ENCODE measurements at regions not wholly inside any gene's neighbourhood (a gene's known extent, or its start where the extent isn't known, plus 50 kb on each side); places are given as distances from the start of the nearest gene placed in this dataset.

DNA sequence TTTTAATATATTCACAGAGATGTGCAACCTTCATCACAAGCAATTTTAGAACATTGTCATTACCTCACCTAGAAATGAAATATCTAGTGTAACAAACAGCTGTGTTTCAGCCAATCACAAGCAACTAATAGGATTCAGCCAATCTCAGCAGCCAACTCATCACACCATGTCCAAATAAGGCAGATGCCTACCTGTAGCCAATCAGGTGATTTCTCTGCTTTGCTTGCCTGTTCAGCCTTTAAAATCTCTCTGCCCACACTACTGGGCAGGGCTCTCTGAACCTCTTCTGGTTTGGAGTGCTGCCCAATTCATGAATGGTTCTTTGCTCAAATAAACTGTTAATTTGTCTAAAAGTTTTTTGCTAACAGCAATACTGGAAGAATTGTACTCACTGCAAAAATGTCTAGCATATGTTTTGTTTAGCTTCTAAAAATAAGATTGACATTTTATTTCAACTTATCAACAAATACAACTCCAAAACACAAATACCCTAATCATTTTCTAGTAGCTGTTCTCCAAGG, 52.4 kb upstream of the IGFBP7 start:
- no peak for TF ChIP-seq POLR2AphosphoS5 (IDR thresholded peaks at IDR 0.05; ENCODE audit: low read depth, low read length)
- TF ChIP-seq, protein P1, sequence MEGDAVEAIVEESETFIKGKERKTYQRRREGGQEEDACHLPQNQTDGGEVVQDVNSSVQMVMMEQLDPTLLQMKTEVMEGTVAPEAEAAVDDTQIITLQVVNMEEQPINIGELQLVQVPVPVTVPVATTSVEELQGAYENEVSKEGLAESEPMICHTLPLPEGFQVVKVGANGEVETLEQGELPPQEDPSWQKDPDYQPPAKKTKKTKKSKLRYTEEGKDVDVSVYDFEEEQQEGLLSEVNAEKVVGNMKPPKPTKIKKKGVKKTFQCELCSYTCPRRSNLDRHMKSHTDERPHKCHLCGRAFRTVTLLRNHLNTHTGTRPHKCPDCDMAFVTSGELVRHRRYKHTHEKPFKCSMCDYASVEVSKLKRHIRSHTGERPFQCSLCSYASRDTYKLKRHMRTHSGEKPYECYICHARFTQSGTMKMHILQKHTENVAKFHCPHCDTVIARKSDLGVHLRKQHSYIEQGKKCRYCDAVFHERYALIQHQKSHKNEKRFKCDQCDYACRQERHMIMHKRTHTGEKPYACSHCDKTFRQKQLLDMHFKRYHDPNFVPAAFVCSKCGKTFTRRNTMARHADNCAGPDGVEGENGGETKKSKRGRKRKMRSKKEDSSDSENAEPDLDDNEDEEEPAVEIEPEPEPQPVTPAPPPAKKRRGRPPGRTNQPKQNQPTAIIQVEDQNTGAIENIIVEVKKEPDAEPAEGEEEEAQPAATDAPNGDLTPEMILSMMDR (IDR thresholded peaks at IDR 0.05) = no peak
- TF ChIP-seq, protein P2, sequence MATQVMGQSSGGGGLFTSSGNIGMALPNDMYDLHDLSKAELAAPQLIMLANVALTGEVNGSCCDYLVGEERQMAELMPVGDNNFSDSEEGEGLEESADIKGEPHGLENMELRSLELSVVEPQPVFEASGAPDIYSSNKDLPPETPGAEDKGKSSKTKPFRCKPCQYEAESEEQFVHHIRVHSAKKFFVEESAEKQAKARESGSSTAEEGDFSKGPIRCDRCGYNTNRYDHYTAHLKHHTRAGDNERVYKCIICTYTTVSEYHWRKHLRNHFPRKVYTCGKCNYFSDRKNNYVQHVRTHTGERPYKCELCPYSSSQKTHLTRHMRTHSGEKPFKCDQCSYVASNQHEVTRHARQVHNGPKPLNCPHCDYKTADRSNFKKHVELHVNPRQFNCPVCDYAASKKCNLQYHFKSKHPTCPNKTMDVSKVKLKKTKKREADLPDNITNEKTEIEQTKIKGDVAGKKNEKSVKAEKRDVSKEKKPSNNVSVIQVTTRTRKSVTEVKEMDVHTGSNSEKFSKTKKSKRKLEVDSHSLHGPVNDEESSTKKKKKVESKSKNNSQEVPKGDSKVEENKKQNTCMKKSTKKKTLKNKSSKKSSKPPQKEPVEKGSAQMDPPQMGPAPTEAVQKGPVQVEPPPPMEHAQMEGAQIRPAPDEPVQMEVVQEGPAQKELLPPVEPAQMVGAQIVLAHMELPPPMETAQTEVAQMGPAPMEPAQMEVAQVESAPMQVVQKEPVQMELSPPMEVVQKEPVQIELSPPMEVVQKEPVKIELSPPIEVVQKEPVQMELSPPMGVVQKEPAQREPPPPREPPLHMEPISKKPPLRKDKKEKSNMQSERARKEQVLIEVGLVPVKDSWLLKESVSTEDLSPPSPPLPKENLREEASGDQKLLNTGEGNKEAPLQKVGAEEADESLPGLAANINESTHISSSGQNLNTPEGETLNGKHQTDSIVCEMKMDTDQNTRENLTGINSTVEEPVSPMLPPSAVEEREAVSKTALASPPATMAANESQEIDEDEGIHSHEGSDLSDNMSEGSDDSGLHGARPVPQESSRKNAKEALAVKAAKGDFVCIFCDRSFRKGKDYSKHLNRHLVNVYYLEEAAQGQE (IDR thresholded peaks at IDR 0.05; ENCODE audit: low read depth, low read length) = no peak
- TF ChIP-seq FOSL2 (IDR thresholded peaks at IDR 0.05; ENCODE audit: borderline replicate concordance, low read depth) = no peak
- TF ChIP-seq, protein P3, sequence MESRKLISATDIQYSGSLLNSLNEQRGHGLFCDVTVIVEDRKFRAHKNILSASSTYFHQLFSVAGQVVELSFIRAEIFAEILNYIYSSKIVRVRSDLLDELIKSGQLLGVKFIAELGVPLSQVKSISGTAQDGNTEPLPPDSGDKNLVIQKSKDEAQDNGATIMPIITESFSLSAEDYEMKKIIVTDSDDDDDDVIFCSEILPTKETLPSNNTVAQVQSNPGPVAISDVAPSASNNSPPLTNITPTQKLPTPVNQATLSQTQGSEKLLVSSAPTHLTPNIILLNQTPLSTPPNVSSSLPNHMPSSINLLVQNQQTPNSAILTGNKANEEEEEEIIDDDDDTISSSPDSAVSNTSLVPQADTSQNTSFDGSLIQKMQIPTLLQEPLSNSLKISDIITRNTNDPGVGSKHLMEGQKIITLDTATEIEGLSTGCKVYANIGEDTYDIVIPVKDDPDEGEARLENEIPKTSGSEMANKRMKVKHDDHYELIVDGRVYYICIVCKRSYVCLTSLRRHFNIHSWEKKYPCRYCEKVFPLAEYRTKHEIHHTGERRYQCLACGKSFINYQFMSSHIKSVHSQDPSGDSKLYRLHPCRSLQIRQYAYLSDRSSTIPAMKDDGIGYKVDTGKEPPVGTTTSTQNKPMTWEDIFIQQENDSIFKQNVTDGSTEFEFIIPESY (IDR thresholded peaks at IDR 0.05; ENCODE audit: borderline replicate concordance, low read depth) = no peak
- TF ChIP-seq, protein P4, sequence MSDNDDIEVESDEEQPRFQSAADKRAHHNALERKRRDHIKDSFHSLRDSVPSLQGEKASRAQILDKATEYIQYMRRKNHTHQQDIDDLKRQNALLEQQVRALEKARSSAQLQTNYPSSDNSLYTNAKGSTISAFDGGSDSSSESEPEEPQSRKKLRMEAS (IDR thresholded peaks at IDR 0.05; ENCODE audit: low read depth) = no peak

All from SK-N-SH (cell line).